COLO668 (cell line): ENCODE measurements at regions not wholly inside any gene's neighbourhood (a gene's known extent, or its start where the extent isn't known, plus 50 kb on each side); places are given as distances from the start of the nearest gene placed in this dataset.
"Not testable (repeated sequence)": the region's sequence is repeated elsewhere in the genome, so short reads cannot be mapped to it uniquely, and the experiment has no call there.

Experiments
- DNase-seq: peaks from one replicate; lab custom pipeline; 2025; ENCODE audit not compliant: unreplicated experiment; lab: John Stamatoyannopoulos, UW

- no peak for DNase-seq
Measured at GRCh38 chr2:173545364-173545763, 190.7 kb downstream of the CDCA7 start.

GRCh38 chr2:173547499-173547898 lies 192.8 kb downstream of the CDCA7 start:
- no peak for DNase-seq

GRCh38 chr2:173550143-173550542 lies 195.5 kb downstream of the CDCA7 start:
- no peak for DNase-seq

- no peak for DNase-seq
Measured at GRCh38 chr2:173552531-173552930, 197.9 kb downstream of the CDCA7 start.

GRCh38 chr2:173553593-173553992 lies 198.9 kb downstream of the CDCA7 start:
- DNase-seq: no peak

DNA sequence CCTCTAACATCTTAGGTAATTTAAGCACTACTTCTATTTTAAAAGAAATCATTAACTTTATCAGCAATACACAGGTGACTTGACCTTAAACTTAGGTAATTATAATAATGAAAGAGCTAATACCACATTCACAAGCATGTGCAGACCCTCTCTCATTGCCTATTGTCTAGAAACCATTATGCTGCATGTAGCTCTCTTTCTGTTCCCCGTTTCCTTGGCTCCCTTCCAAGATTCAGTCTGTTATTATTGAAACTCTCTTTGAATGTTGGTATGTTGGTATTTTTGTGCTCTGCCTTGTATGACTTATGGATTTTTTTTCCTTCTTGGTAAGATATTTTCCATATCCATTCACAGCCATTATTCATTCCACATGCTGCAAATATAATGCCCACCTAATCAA lies 201.2 kb downstream of the CDCA7 start:
- no peak for DNase-seq

DNA sequence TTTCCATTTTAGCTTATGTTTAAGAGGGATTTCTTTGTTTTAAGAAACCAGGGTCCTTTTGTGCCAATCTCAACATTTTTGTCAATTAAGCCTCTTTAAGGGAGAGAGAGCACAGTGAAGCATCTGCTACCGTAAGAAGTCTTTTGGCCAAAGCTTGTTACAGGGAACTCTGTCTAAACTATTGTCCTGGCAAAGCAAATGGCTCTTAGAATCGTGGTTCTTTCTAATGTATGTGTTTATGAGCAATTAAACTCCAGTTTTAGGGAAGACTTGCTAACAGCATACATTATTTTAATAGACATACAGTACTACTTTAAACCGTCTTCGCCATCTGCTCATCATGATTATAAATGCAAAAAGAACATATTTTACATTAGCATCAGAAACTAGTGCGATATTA lies 202.1 kb downstream of the CDCA7 start:
- no peak for DNase-seq

GRCh38 chr2:173557497-173557896 lies 202.8 kb downstream of the CDCA7 start:
- no peak for DNase-seq

- DNase-seq: no peak
Measured at GRCh38 chr2:173567493-173567892, 212.8 kb downstream of the CDCA7 start.

GRCh38 chr2:173568054-173568453 lies 213.4 kb downstream of the CDCA7 start:
- peak; percentile 15 for DNase-seq

DNA sequence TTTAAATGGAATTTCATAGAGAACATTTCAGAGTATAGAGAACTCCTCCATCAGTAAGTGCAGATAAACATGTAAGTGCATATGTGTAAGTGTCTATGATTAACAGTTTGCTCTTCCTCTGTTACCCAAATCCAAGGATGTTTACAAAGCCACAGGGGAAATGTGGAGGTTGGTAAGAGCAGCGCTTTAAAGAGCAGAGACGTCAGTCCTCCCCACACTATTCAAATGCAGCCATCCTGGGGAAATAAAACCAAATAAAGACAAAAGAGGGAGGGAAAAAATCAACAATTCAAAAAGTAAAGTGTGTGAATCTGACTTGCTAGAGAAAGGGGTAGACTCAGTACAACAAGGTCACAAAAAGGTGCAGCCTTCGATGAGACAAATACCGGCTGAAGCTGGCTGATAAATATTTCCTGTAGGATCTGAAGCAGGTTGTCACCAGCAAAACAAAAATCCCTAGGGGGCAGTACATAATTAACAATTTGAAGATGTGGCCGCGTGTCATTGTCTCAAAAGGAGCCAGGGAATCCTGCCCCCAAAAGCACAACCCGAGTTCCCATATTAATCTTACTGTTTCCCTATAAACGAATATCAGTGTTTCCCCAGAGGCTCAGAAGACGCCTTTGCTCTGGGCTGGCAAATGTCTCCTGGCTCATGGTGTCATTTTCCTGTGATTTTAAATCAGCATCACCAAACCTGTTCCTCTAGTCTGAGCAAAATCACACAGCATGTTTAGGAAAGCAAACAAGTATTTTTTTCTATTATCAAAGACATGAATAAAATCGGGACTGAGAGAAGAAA lies 216.5 kb downstream of the CDCA7 start:
- peak; percentile 24 for DNase-seq

GRCh38 chr2:173571887-173572680 lies 217.4 kb downstream of the CDCA7 start:
- no peak for DNase-seq

DNA sequence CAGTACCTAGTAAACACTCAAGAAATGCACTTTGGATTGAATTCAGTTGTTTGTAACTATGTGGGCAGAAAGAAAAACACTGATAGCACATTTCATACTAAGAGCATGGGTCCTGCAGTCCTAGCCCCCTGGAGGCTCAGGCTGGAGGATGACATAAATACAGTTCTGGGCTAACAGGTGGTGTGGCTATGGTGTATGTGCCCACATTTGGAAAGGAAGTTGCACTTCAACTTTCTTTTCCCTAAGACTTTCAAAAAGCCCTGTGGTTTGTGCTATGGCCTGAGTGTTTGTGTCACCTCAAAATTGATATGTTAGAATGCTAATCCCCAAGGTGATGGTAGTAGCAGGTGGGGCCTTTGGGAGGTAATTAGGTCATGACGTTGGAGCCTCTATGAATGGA lies 218.2 kb downstream of the CDCA7 start:
- DNase-seq: no peak

DNA sequence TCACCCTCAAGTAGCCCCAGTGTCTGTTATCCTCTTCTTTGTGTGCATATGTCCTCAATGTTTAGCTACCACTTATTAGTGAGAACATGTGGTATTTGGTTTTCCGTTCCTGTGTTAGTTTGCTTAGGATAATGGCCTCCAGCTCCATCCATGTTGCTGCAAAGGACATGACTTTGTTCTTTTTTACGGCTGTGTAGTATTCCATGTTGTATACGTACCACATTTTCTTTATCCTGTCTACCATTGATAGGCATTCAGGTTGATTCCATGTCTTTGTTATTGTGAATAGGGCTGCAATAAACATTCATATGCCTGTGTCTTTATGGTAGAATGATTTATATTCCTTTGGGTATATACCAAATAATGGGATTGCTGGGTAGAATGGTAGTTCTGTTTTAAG lies 219.1 kb downstream of the CDCA7 start:
- not testable (repeated sequence) for DNase-seq

DNA sequence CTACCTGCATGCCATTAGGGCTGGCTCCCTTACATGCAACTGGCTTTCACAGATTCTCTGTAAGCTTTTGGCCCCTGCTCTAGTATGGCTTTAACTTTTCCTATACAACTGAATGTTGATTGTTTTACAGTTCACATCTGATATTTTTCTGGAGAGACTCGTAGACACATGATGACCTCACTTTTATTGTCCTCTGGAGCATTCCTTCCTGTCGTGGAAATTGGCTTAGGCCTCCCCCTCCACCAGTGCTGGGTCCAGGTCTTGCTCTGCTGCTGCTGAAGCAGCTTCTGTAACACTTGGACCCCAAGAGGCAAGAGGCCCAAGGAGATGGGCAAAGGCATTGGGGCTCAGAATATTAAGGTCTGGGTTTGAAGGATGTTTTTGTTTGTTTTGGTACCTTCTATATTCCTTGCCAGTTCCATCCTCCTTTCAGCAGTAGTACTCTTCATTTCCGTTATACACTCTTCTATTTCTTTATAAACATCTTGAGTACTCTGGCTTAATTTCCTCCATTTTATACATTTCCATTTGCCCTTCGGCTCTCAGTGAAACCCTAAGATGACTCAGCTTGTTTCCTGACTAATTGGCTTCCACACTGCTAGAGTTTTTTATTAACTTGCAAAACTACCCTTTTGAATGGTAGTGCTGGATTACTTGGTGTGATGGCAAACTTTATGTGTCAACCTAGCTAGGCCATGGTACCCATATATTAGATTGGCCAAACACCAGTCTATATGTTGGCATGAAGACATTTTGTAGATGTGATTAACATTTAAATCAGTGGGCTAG lies 219.8 kb downstream of the CDCA7 start:
- no peak for DNase-seq

DNA sequence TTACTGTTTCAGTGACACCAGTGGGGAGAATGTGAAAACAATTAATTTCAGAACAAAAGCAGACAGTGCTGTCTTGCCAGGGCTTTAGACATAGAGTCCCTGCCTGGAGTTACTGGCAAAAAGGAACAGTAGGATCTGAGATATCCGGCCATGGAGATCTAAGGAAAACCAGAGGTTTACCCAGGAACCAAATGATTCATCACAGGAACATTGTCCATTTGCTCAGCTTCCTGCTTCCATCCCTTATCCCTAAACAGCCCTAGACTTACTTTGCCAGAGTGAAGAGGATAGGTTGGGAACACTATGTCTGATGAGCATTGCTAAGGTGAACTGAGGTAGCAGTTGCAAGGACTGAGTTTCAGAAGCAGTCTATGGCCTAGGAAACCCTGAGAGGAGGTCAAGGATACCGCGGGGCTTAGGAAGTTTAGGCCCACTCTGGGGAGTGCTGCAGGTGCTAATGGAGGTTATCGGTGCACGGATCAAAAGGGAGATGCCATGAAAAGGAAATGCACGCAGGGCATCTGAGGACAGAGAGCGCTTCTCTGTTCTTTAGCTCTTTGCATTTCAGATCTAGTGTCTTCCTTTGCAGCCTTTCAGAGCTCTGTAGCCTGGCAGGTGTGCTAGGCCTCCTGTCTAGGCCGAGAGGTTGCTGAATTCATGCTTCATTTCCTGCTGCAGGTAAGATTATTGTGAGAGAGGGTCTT lies 223.9 kb downstream of the CDCA7 start:
- no peak for DNase-seq

- DNase-seq: no peak
Measured at GRCh38 chr2:173580351-173580750, 225.7 kb downstream of the CDCA7 start.

DNA sequence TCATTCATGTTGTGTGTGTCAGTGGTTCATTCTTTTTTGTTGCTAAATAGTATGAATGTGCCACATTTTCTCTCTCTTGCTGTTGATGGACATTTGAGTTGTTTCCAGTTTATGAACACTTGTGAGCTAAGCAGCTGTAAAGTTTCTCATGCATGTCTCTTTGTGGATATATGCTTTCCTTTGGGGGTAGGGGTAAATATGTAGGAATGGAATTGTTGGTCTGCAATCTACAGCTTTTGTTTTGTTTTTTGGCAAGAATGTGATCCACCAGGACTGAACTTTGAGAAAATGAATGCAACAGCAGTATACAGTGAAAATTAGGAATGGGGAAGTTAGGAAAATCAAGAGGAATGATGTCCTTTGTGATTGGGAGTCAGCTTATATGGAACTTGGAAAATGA lies 226.3 kb downstream of the CDCA7 start:
- no peak for DNase-seq

GRCh38 chr2:173583196-173583595 lies 228.5 kb downstream of the CDCA7 start:
- DNase-seq: no peak

DNA sequence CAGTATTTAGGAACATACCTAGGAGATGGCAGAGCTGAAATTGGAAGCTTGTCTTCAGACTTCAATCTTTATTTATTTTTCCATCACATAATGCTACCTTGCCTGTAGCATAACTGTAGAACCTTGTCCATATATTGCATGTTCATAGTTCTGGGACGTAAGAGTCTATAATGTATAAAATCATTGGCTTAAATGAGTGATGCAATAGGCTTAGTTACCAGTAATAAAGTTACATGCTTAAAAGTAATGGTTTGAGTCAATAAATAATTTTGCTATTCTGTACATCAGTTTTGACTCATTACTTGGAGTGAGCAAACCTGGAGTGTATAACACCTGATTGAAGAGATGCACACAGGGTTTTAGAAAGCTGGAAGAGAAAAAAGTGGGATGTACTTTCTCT lies 229.3 kb downstream of the CDCA7 start:
- DNase-seq: no peak
